CD4-positive, alpha-beta T cell (primary cell): ENCODE measurements at regions not wholly inside any gene's neighbourhood (a gene's known extent, or its start where the extent isn't known, plus 50 kb on each side); places are given as distances from the start of the nearest gene placed in this dataset.

Source experiments
- ATAC-seq: fragments of 200-7000 bp; cut with Tn5 transposase; one replicate; pipeline ENCODE4 v1.10.0; 2022; ENCODE audit warnings: mild to moderate bottlenecking; ENCODE audit not compliant: poor library complexity
- CTCF ChIA-PET: fragments of 350-600 bp; sonication (Branson Sonifier 250); formaldehyde crosslinking; loops from one replicate; lab custom pipeline; 2021; ENCODE audit warnings: antibody characterized with exemption, inconsistent platforms; lab: Charles Lee
- POLR2A ChIA-PET: fragments of 350-600 bp; sonication (Branson Sonifier 250); formaldehyde crosslinking; loops from one replicate; lab custom pipeline; 2021; ENCODE audit warnings: antibody characterized with exemption, inconsistent platforms; lab: Charles Lee
- DNase-seq, 14 experiments: peaks; one replicate each; pipeline ENCODE4 v3.0.0-alpha.2; 2013 to 2020; ENCODE audit warnings: mixed read lengths in 2 of 14
- H3K27ac ChIP-seq, 2 donors: one replicate each; pipeline versions ENCODE4 v1.5.1 to v1.7.0; 2013; ENCODE audit warnings: low read length in 2 of 2, low read depth in 1 of 2, mild to moderate bottlenecking in 1 of 2
- H3K27me3 ChIP-seq, 2 experiments: 1 replicate in 1 of 2; 2 replicates in 1 of 2; pipeline versions ENCODE4 v1.6.1 to v1.7.0; 2013; ENCODE audit warnings: low read length in 2 of 2, control low read depth in 1 of 2, mild to moderate bottlenecking in 1 of 2, moderate library complexity in 1 of 2; ENCODE audit not compliant: insufficient read depth in 2 of 2, control insufficient read depth in 1 of 2
- H3K36me3 ChIP-seq: one replicate; pipeline ENCODE4 v1.6.1; 2013; ENCODE audit warnings: low read length, control low read depth; ENCODE audit not compliant: insufficient read depth
- H3K4me1 ChIP-seq: one replicate; pipeline ENCODE4 v1.6.1; 2013; ENCODE audit warnings: low read length, control low read depth; ENCODE audit not compliant: insufficient read depth
- H3K4me3 ChIP-seq: one replicate; pipeline ENCODE4 v1.5.1; 2013; ENCODE audit warnings: mild to moderate bottlenecking, low read length, moderate library complexity
- H3K9me3 ChIP-seq, 2 experiments: 1 replicate in 1 of 2; 2 replicates in 1 of 2; pipeline versions ENCODE4 v1.6.1 to v1.7.0; 2013; ENCODE audit warnings: low read length in 2 of 2, mild to moderate bottlenecking in 2 of 2, control low read depth in 1 of 2, moderate library complexity in 1 of 2; ENCODE audit not compliant: control insufficient read depth in 1 of 2, insufficient read depth in 1 of 2
- H3K27ac Mint-ChIP-seq: one replicate; pipeline ENCODE4 v1.8.0; 2020; ENCODE audit warnings: mixed read lengths
- H3K27me3 Mint-ChIP-seq: one replicate; pipeline ENCODE4 v1.8.0; 2021; ENCODE audit warnings: mixed read lengths
- H3K36me3 Mint-ChIP-seq: one replicate; pipeline ENCODE4 v1.8.0; 2021; ENCODE audit warnings: low read depth, mixed read lengths
- H3K4me1 Mint-ChIP-seq: one replicate; pipeline ENCODE4 v1.8.0; 2021; ENCODE audit warnings: low read depth, mixed read lengths
- H3K4me3 Mint-ChIP-seq: one replicate; pipeline ENCODE4 v1.8.0; 2020; ENCODE audit warnings: mild to moderate bottlenecking, mixed read lengths
- H3K9me3 Mint-ChIP-seq: one replicate; pipeline ENCODE4 v1.8.0; 2020; ENCODE audit warnings: mixed read lengths
- CTCF ChIP-seq: fragments of 200-600 bp; IDR thresholded peaks from one replicate; pipeline ENCODE4 v1.8.0; 2022; ENCODE audit warnings: antibody characterized with exemption, mild to moderate bottlenecking
- intact Hi-C, 2 experiments: fragments of 100-400 bp; cut with DNase I in 1 of 2; cut with micrococcal nuclease in 1 of 2; formaldehyde crosslinking; loops; one replicate each; pipeline versions ENCODE4 v1.15.1 to v1.9.0; 2023 to 2025; cut with DNase I, micrococcal nuclease

- CTCF ChIA-PET = no interaction called here
Observed at GRCh38 chr21:25362375-25363267, 244.7 kb downstream of the MRPL39 start.

GRCh38 chr21:25361765-25362164 is 245.5 kb downstream of the MRPL39 start:
- intact Hi-C loops = no loop called here
- Mint-ChIP-seq H3K9me3 (no peaks in the 10 kb centered on the region), H3K27me3 (peaks cover 5% of the 10 kb centered on the region), H3K4me3 (no peak overlapping the region), H3K4me1 (no peaks in the 10 kb centered on the region), H3K36me3 (no peaks in the 10 kb centered on the region), H3K27ac (no peak overlapping the region)
- no peak for DNase-seq
- TF ChIP-seq CTCF = no peak
- POLR2A ChIA-PET = no interaction called here
- CTCF ChIA-PET = no interaction called here
- no peaks in the 10 kb centered on the region for H3K9me3 ChIP-seq
- H3K4me1 ChIP-seq = no peaks in the 10 kb centered on the region
- ATAC-seq = no peak
- no peak overlapping the region for H3K27ac ChIP-seq
- no peak overlapping the region for H3K4me3 ChIP-seq
- no peaks in the 10 kb centered on the region for H3K36me3 ChIP-seq
- peaks cover 0 to 2% of the 10 kb centered on the region in 2 experiments for H3K27me3 ChIP-seq

More at GRCh38 chr21:25362375-25363267, 244.7 kb downstream of the MRPL39 start:
- Mint-ChIP-seq H3K27me3 (peaks cover 6% of the 10 kb centered on the region), H3K36me3 (no peaks in the 10 kb centered on the region), H3K4me3 (no peak overlapping the region), H3K4me1 (no peaks in the 10 kb centered on the region), H3K9me3 (no peaks in the 10 kb centered on the region), H3K27ac (no peak overlapping the region)
- POLR2A ChIA-PET = no interaction called here
- TF ChIP-seq CTCF = no peak
- no peak overlapping the region for H3K4me3 ChIP-seq
- DNase-seq (no peak), ATAC-seq (no peak)
- intact Hi-C loops = no loop called here
- peaks cover 0 to 2% of the 10 kb centered on the region in 2 experiments for H3K27me3 ChIP-seq
- no peaks in the 10 kb centered on the region for H3K4me1 ChIP-seq
- no peaks in the 10 kb centered on the region for H3K36me3 ChIP-seq
- no peaks in the 10 kb centered on the region for H3K9me3 ChIP-seq
- no peak overlapping the region for H3K27ac ChIP-seq

GRCh38 chr21:25361097-25361496 is 246.2 kb downstream of the MRPL39 start:
- ChIA-PET CTCF (no interaction called here), POLR2A (no interaction called here)

More at GRCh38 chr21:25361097-25361496, 246.2 kb downstream of the MRPL39 start:
- no peak overlapping the region for H3K4me3 ChIP-seq
- Mint-ChIP-seq H3K27me3 (no peaks in the 10 kb centered on the region), H3K36me3 (no peaks in the 10 kb centered on the region), H3K9me3 (no peaks in the 10 kb centered on the region), H3K4me3 (no peak overlapping the region), H3K27ac (no peak overlapping the region), H3K4me1 (no peaks in the 10 kb centered on the region)
- H3K36me3 ChIP-seq = no peaks in the 10 kb centered on the region
- H3K27ac ChIP-seq = no peak overlapping the region
- no peaks in the 10 kb centered on the region for H3K9me3 ChIP-seq
- peaks cover 0 to 2% of the 10 kb centered on the region in 2 experiments for H3K27me3 ChIP-seq
- H3K4me1 ChIP-seq = no peaks in the 10 kb centered on the region
- no peak for TF ChIP-seq CTCF
- DNase-seq (no peak), ATAC-seq (no peak)
- intact Hi-C loops = no loop called here
